HG03521 (cell line): ENCODE measurements at regions not wholly inside any gene's neighbourhood (a gene's known extent, or its start where the extent isn't known, plus 50 kb on each side); places are given as distances from the start of the nearest gene placed in this dataset.

ENCODE experiments used
- ATAC-seq: cut with Tn5 transposase; IDR thresholded peaks from one replicate; pipeline ENCODE4 v1.9.1; 2021; ENCODE audit warnings: mild to moderate bottlenecking, moderate library complexity; ENCODE audit not compliant: unreplicated experiment

DNA sequence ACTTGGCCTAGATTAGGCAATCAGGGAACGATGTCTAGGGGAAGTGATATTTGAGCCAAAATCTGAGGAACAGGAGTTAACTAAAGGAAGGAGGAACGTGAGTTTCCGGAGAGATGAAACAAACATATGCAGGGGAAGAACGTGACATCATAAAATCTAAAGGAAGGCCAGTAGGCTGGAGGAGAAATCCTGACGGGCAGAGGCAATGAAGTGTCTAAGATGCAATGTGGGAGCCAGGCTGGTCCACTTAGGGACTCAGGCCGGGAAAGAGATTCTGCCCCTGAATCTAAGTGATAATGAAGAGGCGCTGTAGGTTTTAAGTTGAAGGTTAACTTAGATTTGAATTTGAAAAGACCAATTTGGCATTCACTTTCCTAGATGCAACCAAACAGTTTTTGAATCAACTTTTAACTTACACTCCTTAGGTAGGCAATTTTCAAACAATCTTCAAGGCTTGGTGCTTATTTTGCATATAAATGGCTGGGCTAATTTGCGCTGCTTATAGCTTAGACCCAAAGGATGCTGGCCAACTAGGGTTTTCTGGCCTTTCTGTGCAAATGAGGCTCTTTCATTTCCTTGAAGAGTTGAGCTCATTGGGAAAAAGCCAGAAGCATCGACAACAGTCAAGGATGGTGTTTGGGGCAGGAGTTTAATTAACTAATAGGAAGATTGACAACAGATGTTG is 221.7 kb downstream of the SOX11 start:
- ATAC-seq = no peak

DNA sequence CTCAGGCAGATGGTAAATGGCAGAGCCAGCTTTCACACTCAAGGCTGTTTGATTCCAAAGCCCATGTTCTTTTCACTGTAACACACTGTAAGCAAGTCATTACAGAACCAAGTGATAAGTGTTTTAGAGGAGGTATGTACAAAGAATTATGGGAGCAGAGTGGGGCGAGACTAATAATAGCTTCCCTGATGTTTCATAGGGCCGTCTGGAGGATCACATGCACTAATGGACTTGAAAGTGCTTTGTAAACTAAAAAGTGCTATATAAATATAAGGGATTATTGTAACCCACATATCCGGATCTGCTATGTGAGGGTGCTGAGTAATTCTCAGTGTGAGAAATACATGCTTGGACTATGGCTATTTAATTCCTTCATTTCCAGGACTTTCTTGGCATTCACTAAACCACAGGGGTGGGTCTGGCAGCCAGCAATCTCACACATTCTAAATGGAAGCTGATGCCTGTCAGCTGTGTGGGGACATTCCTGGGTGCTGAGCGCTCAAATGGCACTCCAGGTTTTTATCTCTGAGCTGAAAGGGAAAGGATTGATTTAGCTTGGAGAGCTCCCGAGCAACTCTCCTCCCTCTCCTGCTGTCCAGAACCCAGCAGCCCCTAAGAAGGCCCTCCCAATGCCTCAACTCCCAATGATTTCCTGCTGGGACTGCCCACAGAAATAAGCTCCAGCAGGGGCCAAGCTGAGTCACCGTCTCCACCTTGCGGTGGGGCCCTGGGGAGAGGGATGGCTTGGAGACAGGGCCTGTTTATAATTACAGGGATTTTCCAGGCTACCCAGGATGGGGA is 222.8 kb downstream of the SOX11 start:
- no peak for ATAC-seq

DNA sequence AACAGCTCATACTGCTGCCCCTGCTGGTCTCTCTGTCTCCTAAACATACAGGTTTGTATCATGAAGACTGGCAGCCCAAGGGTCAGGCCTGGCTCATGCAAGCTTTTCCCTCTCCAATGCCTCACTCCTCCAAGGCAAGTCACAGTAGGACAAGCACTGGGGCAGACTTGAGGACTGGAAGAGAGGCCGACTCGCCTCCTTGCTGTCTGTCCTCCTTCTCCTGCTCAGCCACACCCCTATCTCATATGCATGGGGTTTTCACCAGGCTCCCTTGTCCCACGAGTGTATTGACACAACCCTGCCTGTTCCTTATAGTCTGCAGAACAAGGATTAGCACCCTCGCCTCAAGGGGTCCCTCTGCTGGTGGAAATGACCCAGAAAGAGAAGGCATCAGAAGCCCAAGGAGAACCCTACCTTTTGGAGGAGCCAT is 223.7 kb downstream of the SOX11 start:
- ATAC-seq = no peak

DNA sequence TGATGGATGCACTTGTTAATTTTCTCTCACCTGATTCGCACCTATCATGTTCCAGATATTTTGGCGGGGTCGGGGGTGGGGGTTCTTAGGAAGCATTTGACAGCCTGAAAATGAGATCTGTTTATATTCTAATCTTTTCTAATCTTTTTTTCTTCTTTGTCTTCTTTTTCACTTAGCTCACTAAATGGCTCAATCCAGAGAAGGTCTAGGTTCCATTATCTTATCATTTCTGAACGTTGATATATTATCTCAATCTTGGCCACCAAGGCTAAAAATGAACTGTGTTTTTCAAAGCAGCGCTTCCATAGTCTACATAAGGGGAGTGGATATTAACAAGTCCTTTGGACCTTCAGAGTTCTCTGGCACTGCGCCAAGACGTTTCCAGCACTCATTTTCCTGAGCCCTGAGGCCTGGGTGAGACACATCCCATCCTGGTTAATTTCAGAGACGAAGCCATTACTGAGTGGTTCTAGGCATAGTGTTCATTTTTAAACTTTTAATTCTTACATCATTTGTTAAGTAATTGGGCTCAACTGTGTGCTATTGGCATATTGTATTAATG is 229.0 kb downstream of the SOX11 start:
- no peak for ATAC-seq

DNA sequence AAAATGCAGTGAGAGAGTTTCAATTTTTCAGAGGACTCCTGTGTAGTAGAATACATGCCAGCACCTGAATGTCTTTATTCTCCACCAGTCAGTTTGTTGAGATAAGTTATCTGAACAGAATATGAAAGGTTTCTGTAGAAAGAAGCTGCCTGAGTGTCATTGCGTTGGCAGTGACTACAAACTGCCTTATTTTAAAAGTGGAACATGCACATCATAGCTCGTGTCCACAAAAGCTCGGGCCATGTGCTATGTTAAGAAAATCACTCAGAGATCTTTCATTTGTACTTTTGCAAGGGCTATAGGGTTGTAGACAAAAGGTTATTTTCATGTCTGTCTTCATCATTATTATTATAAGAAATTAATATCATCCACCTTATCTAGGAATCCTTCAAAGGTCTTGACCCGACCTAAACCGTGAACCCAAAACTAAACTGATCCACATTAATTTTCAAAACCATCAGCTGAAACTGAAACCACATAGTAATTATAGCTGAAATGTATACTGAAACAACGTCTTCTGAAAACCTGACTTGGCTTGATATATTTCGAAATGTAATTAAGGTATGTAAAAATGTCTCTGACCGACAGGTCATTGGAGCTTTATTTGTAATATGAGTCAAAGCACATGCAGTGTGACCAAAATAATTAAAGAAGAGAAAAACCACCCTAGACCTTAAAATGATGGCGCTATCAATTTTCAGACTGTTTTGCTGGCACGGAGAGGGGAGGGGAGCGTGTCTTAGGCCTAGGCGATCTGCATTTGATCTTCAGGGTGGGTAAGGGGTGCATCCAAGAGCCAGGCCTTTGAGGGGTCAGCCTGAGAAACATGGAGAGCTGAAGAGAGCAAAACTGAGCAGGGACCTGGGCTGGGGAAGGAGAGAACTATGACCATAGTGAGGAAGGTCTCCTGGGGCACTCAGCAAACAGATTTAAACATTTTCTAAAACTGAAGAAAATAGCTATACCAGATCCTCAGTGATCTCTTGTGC is 232.1 kb downstream of the SOX11 start:
- no peak for ATAC-seq

DNA sequence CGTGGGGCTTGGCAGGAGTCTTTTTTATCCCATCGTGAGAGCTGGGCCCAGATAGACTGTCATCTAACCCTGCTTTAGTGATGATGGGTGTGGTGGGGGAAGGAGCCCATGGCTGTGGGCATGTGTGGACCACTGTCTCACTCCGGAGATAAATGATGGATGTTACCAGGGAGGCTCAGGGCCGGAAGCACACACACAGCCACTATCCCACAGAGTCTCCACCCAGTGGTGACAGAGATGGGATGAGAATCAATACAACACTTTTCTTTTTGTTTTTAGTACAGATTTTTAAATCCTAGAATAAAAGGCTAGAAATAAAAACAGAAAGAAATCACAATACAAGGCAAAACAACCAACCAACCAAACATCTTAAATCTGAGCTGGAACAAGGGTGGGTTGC is 233.4 kb downstream of the SOX11 start:
- ATAC-seq = no peak

DNA sequence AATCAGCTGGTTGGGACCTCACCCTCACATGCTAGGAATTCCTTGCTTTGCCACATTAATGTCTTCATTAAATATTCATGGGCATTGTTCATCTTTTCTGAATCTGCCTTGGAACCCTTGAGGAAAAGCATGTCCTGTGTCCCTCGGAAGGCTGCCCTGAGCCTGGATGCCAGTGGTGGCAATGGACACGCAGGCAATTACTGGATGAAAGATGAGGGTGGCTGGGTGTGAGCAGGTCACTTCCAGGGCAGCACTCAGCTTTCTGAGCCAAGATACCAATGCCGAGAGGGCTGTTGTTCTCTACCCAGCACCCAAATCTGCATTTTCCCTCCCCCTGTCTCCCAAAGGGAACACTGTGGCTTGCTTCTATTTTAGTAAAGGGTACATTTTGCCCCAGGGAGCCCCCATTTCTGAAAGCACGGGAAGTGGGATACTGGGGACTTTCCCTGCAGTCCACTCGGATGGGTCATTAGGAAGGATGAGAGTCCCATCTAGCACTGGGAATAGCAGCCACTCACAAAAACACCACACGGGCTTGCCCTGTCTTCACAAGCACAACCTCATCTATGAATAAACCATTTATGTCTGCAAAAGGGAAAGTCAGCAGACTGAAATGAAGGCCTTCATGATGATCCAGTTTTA is 234.8 kb downstream of the SOX11 start:
- no peak for ATAC-seq

DNA sequence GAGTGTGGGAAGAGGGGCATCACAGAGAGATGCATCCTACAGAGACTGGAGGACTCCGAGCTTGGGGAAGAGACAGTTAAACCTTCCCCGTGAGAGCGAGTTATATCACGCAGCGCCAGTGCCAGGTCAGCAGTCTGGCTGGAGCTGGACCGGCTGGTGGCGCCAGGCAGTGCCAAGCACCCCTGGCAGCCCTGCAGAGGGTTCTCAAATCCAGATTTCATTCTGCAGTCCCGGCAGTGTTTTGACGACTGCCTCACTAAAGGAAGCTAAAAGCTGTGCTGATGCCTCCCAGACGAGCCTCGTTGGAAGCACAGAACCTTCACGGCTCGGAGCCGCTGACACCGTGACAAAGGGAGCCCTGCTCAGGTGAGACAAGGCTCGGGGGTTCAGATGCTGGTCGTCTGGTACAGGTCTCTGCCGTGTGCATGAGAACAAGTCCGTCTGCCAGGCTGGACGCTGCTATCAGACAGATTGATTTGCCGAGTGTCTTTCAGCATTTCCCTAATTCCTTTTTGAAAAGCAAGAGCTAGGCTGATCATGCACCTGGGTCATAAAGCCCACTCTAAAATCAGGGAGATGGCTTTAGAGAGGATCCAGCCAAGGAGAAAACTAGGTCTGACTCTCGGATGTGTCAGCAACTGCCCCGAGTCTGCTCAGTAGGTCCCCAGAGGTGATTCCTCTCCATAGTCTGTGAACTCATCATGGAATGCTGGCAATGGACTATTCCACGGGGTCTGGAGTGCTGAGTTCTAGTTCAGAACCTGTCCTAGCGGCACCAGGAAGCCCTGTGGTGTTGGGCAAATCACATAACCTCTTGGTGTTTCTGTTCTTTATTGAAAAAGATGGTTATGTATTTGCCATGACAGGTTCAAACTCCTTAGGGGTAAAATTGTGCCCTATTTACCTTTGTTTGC is 240.6 kb downstream of the SOX11 start:
- no peak for ATAC-seq

DNA sequence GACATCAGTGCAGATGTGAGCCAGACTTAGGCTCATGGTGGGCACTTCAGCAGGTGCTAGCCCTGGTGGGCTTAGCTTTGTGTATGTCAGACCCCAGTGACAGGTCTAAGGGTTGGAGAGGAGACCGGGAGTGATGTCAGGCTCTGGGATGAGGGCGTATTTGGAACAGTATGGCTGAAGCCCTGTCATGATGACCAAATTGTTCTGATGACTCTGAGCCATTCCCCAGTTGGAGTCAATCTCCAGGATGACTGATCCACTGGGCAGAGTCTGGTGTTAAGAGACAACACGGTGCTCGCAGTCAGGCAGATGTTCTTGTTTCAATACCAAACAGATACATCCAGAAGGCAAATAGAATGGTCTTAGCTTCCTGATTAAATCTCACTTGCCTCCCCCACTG is 241.5 kb downstream of the SOX11 start:
- ATAC-seq = no peak

DNA sequence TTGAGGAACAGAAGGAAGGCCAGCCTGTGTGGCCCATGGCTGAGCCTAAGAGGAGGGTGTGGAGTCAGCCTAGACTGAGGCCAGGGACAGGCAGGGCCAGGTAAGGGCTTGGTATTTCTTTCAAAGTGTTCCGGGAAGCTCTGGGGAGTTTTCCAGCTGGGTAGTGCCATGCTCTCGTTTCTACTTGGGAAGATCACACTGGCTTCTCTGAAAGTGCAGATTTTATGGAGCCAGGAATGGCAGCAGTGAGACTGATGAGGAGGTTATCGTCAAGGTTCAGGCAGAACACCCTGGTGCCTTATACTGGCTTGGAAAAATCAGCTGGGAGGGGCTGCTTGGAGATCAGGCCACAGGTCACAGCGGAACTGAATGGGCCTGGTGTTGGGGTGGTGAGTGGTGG is 245.1 kb downstream of the SOX11 start:
- ATAC-seq = no peak

DNA sequence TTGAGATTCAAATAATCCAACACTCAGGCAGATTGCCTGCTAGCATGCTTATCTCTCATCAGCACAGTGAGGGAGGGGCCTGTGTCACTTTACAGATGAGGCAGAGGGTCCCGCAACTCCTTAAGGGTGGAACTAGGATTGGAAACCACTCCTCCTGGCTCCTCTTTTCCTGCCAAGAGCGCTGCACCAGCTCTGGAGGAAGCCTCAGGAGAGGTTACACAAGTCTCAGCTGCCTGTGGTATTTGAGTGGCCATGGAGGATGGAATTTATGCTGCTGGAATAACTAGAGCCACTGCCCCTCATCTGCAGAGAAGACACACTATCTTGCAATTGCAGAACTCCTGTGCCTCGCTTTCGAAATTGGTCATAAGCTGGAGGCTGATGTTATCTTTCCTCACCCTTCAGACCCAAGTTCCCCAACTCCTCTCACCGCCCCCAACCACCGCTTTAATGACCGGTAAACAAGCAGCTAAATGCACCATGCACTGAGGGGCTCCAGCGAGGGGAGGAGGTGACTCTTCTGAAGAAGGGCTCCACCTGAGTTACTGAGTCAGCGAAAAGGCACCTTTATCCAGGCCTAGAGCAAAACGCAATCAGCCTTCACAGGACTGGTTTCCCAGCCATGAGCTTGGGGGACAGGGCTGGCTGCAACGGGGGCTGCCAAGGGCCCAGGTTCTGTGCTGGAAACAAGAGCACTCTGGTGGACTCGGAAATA is 245.8 kb downstream of the SOX11 start:
- no peak for ATAC-seq

DNA sequence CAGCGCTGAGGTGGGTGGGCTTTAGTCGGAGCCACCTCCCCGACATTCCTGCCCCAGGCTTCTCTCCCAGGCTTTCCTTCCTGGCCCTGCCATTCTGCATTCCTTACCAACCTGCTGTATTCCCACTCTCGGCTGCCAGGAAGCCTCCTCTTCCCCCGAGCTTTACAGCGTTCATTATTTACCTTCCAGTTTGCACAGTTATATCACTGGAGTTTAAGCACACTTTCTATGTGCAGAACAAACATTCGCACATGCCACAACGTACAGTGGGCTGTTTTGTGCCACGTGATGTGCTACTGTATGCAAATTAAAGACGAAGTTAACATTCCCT is 246.3 kb downstream of the SOX11 start:
- ATAC-seq = no peak

DNA sequence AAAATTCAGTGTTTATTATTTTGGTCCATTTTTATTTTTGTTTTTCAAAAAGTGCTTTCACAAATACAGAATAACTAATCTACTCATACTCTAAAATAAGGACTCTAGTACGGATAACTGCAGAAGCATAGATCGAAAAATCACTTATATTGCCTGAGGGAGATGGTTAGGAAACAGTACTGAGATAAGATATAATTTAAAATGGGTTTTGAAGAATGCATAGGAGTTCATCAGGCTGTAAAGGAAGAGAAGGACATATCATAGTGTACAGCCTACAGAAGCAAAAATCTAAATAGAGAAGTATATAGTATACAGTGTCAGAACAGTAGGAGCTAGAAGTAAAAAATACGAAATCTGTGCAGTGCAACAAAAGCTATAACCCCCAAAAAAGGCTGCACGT is 247.4 kb downstream of the SOX11 start:
- ATAC-seq = no peak

DNA sequence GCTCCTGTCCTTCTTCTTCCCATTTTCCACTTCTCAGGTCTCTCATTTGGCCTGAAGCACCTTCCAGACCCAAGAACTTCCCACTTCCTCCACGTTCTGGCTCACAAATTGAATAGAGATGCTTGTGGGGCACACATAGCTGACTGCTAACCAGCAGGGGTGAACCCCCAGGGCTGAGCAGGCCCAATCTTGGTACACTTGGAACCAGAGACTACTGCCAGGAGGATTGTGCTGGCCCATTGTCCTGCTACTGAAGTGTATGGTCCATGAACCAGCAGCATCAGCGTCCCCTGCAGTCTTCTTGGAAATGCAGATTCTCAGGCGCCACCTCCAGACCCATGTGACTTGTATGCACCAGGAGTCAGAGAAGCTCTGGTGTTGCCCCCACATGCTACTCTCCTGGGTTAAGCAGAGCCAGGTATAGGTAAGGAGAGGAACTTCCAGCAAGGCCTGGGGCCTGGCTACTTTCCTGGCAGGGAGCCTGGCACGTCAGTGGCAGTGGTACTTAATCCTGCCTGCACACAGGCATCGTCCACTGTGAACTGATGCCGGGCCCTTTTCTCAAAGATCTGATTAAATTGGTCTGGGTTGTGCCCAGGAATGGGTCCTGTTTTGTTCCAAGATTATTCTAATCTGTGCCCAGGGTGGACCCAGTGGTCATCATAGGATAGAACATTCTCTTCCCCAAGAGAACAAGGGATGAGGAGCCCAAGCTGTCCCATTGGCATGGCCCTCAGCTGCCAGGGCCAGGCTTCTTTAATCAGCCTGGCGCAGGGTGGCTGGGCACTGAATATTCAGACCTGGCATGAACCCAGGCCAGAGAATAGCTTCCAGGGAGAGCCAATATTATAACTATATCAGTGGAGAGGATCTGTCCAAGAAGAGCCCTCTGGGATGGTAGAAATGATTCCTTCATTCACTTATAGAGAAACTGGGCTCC is 248.7 kb downstream of the SOX11 start:
- ATAC-seq = no peak

DNA sequence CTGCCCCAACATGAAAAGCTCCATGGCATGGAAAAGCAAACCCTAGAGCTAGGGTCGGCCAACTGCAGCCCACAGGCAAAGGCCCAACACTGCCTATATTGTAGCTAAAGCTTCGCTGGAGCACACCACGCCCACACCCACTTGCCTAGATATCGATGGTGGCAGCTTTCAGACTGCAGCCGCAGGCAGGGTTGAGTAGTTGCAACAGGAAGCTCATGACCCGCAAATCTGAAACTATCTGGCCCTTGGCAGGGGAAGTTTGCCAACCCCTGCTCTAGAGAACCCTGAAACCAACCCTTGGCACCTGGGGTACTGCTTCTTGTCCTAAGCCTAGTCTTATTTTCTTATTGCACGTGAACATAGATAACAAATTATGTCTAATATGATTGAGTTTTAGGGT is 250.0 kb downstream of the SOX11 start:
- no peak for ATAC-seq

DNA sequence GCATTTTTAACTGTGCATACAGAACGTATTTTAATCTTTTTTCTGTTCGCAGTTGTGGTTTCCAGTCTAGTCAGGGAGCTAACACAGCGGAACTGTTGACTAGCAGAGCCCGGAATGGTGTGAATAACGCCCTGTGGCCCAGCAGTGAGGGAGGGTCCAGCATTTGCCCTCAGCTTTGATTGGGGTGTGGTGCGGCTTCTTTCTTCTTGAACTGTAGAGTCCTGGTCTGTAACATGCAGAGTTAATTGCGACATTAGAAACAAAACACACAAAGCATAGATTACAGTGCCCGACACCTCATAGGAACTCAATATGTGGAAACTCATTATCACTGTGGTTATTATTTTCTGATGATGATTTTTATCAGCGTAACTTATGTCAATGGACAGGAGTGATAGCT is 253.6 kb downstream of the SOX11 start:
- no peak for ATAC-seq

DNA sequence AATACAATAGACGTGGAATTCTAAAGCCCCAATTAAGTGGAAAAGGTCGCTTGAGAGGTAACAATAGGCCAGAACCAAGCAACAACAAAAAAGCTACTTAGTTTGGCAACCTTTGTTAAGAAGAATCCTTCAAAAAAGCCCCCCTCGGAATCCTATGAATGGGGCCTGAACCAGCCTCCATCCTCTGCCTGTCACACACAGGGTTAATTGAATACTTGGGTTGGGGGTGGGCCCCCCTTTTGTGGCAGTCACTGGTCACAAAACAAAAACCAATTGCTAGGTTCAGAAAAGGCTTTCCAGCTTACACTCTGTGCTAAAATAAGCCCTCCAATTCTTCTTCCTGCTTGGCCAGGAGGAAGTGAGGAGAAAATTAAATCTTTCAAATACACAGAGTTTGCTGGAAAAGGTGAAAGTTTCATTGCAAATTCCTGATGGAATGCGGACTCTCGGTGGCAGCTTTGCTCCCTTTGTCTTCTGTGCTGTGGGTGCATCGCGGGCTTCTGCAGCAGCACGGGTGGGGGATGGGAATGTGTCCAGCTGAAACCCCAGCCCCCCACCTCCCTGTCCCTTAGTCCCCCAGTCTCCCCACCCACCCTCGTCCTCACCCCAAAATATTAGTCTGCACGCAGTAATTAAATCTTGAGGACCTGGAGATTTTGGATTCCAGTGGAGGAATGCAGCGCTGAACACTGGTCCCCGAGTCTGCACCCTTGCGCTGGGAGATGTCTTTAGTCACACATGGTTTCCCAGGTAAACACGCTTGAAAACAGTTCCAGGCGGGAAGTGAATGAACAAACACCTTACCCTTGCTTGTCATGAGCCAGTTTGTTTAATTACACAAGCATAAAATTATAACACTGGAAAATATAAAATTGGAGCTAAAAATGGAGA is 254.3 kb downstream of the SOX11 start:
- ATAC-seq = no peak
